IMR-90 (cell line): ENCODE measurements at regions not wholly inside any gene's neighbourhood (a gene's known extent, or its start where the extent isn't known, plus 50 kb on each side); places are given as distances from the start of the nearest gene placed in this dataset.

Source experiments
- ATAC-seq: fragments of 200-7000 bp; cut with Tn5 transposase; 2 replicates; pipeline ENCODE4 v1.9.1; 2020; ENCODE audit warnings: low read depth, mild to moderate bottlenecking, moderate library complexity
- BruUV-seq: library from RNA; stranded (reverse); fragments of 400-500 nt; replicated peaks from 2 replicates; lab custom pipeline; 2021; lab: Mats Ljungman, UMichigan
- CTCF ChIA-PET: fragments of 300-600 bp; formaldehyde crosslinking; extraction: SDS; loops from one replicate; lab custom pipeline; 2021; ENCODE audit warnings: antibody characterized with exemption; lab: Yijun Ruan, JAX
- POLR2A ChIA-PET: fragments of 300-600 bp; sonication (Branson Sonifier 250); formaldehyde crosslinking; loops from one replicate; lab custom pipeline; 2022; ENCODE audit warnings: antibody characterized with exemption; ENCODE audit not compliant: unreplicated experiment; lab: Charles Lee
- DNase-seq: peaks from one replicate; pipeline ENCODE4 v3.0.0; 2013
- H2AFZ ChIP-seq: replicated peaks from 2 replicates; pipeline ENCODE3; 2013; ENCODE audit warnings: low read length, mild to moderate bottlenecking; ENCODE audit not compliant: poor library complexity
- H2AK5ac ChIP-seq: 2 replicates; pipeline ENCODE4 v1.6.1; 2013; ENCODE audit warnings: low read depth, low read length, inconsistent platforms
- H2AK9ac ChIP-seq: replicated peaks from 2 replicates; pipeline ENCODE3; 2013; ENCODE audit warnings: mild to moderate bottlenecking, low read depth, low read length, moderate library complexity; ENCODE audit not compliant: poor library complexity
- H2BK120ac ChIP-seq: 2 replicates; pipeline ENCODE4 v1.6.1; 2013; ENCODE audit warnings: low read depth, low read length, inconsistent platforms
- H2BK15ac ChIP-seq: 3 replicates; pipeline ENCODE4 v1.6.1; 2013; ENCODE audit warnings: low read depth, low read length, inconsistent platforms
- H2BK20ac ChIP-seq: 2 replicates; pipeline ENCODE4 v1.6.1; 2013; ENCODE audit warnings: low read depth, mild to moderate bottlenecking, inconsistent platforms, low read length, moderate library complexity
- H2BK5ac ChIP-seq: 2 replicates; pipeline ENCODE4 v1.6.1; 2013; ENCODE audit warnings: mild to moderate bottlenecking, low read depth, low read length, inconsistent platforms; ENCODE audit not compliant: poor library complexity, severe bottlenecking
- H3K14ac ChIP-seq: replicated peaks from 2 replicates; pipeline ENCODE4 v1.6.1; 2013; ENCODE audit warnings: low read depth, low read length, inconsistent platforms
- H3K18ac ChIP-seq: 2 replicates; pipeline ENCODE4 v1.6.1; 2013; ENCODE audit warnings: low read depth, low read length, control low read depth
- H3K23ac ChIP-seq: 2 replicates; pipeline ENCODE4 v1.6.1; 2013; ENCODE audit warnings: low read depth, low read length, inconsistent platforms
- H3K27ac ChIP-seq: 2 replicates; pipeline ENCODE4 v1.5.1; 2013; ENCODE audit warnings: mild to moderate bottlenecking, control low read depth, low read length; ENCODE audit not compliant: insufficient read depth
- H3K27me3 ChIP-seq: 2 replicates; pipeline ENCODE4 v1.6.1; 2013; ENCODE audit warnings: low read length; ENCODE audit not compliant: control insufficient read depth, insufficient read depth
- H3K36me3 ChIP-seq: 2 replicates; pipeline ENCODE4 v1.6.1; 2013; ENCODE audit warnings: low read length, mixed read lengths; ENCODE audit not compliant: control insufficient read depth, insufficient read depth
- H3K4ac ChIP-seq: 2 replicates; pipeline ENCODE4 v1.6.1; 2013; ENCODE audit warnings: low read depth, low read length, inconsistent platforms
- H3K4me1 ChIP-seq: 2 replicates; pipeline ENCODE4 v1.6.1; 2013; ENCODE audit warnings: low read length, mixed read lengths; ENCODE audit not compliant: control insufficient read depth, insufficient read depth
- H3K4me2 ChIP-seq: 2 replicates; pipeline ENCODE4 v1.6.1; 2013; ENCODE audit warnings: low read depth, mild to moderate bottlenecking, control low read depth, low read length, moderate library complexity
- H3K4me3 ChIP-seq: 2 replicates; pipeline ENCODE4 v1.5.1; 2013; ENCODE audit warnings: low read depth, mild to moderate bottlenecking, control low read depth, low read length, moderate library complexity; ENCODE audit not compliant: insufficient read depth
- H3K56ac ChIP-seq: 2 replicates; pipeline ENCODE4 v1.6.1; 2013; ENCODE audit warnings: low read length, inconsistent platforms; ENCODE audit not compliant: insufficient read depth; ENCODE audit errors: extremely low read depth
- H3K79me1 ChIP-seq, 2 experiments: 2 replicates each; pipeline ENCODE4 v1.6.1; 2013; ENCODE audit warnings: low read length in 2 of 2, inconsistent platforms in 1 of 2, low read depth in 1 of 2
- H3K9ac ChIP-seq: 2 replicates; pipeline ENCODE4 v1.6.1; 2013; ENCODE audit warnings: low read depth, low read length, control low read depth
- H3K9me1 ChIP-seq: 2 replicates; pipeline ENCODE4 v1.6.1; 2013; ENCODE audit warnings: low read length, inconsistent platforms; ENCODE audit not compliant: insufficient read depth
- H3K9me3 ChIP-seq: 2 replicates; pipeline ENCODE4 v1.6.1; 2013; ENCODE audit warnings: low read length; ENCODE audit not compliant: control insufficient read depth, insufficient read depth
- H4K20me1 ChIP-seq: 2 replicates; pipeline ENCODE4 v1.6.1; 2013; ENCODE audit warnings: low read length, inconsistent platforms; ENCODE audit not compliant: insufficient read depth
- H4K5ac ChIP-seq: 2 replicates; pipeline ENCODE4 v1.6.1; 2013; ENCODE audit warnings: mild to moderate bottlenecking, low read depth, low read length, control low read depth
- H4K8ac ChIP-seq, 2 experiments: 2 replicates each; pipeline ENCODE4 v1.6.1; 2013; ENCODE audit warnings: low read depth in 2 of 2, low read length in 2 of 2, control low read depth in 1 of 2, inconsistent platforms in 1 of 2
- H4K91ac ChIP-seq: 2 replicates; pipeline ENCODE4 v1.6.1; 2013; ENCODE audit warnings: low read depth, low read length, inconsistent platforms; ENCODE audit not compliant: insufficient read depth
- BHLHE40 ChIP-seq: fragments of 150-350 bp; IDR thresholded peaks from 2 replicates; pipeline ENCODE4 v1.6.1; 2016; ENCODE audit warnings: mild to moderate bottlenecking, low read depth, low read length
- CHD1 ChIP-seq: IDR thresholded peaks from 2 replicates; pipeline ENCODE4 v1.6.1; 2012; ENCODE audit warnings: low read depth, low read length, improper control_type of control experiment
- FOS ChIP-seq: fragments of 150-350 bp; IDR thresholded peaks from 2 replicates; pipeline ENCODE4 v1.6.1; 2016; ENCODE audit warnings: low read depth, low read length
- MAZ ChIP-seq: IDR thresholded peaks from 2 replicates; pipeline ENCODE4 v1.6.1; 2012; ENCODE audit warnings: low read depth, mild to moderate bottlenecking, low read length, improper control_type of control experiment, moderate library complexity, borderline replicate concordance
- MXI1 ChIP-seq: IDR thresholded peaks from 2 replicates; pipeline ENCODE4 v1.6.1; 2012; ENCODE audit warnings: low read depth, mild to moderate bottlenecking, low read length, moderate library complexity, borderline replicate concordance
- NFE2L2 ChIP-seq: fragments of 150-350 bp; IDR thresholded peaks from 2 replicates; pipeline ENCODE4 v1.6.1; 2016; ENCODE audit warnings: low read depth, mild to moderate bottlenecking, low read length
- RCOR1 ChIP-seq: IDR thresholded peaks from 2 replicates; pipeline ENCODE4 v1.6.1; 2012; ENCODE audit warnings: mild to moderate bottlenecking, low read length, improper control_type of control experiment; ENCODE audit not compliant: insufficient replicate concordance
- SMC3 ChIP-seq: fragments of 150-350 bp; IDR thresholded peaks from 2 replicates; pipeline ENCODE4 v1.6.1; 2016; ENCODE audit warnings: low read depth, mild to moderate bottlenecking, antibody characterized with exemption, low read length, moderate library complexity
- WGBS, 2 experiments: methylation state at CpG; one replicate each; pipeline versions ENCODE4 v1.1.5 to v1.1.7; 2013; ENCODE audit warnings: missing lambda C conversion rate in 2 of 2; ENCODE audit not compliant: insufficient read length in 1 of 2; ENCODE audit errors: extremely low coverage in 2 of 2; 5-methylcytosine and 5-hydroxymethylcytosine counted together
- dilution Hi-C: fragments of 300-500 bp; cut with HindIII; formaldehyde crosslinking; loops from one replicate; pipeline ENCODE4 v1.14.3; 2018; ENCODE audit warnings: low sequenced_read_pairs; ENCODE audit not compliant: unreplicated experiment
- in situ Hi-C: fragments of 300-500 bp; cut with MboI; formaldehyde crosslinking; loops from 3 replicates; pipeline ENCODE4 v1.14.3; 2019; ENCODE audit warnings: low sequenced_read_pairs, inconsistent platforms, mixed read lengths
- intact Hi-C: fragments of 100-400 bp; cut with micrococcal nuclease; formaldehyde crosslinking; loops from 2 replicates; pipeline ENCODE4 v1.10.0; 2022
- TF ChIP-seq, protein P1 (sequence below): fragments of 150-350 bp; IDR thresholded peaks from 2 replicates; pipeline ENCODE4 v1.6.1; 2016; ENCODE audit warnings: low read depth, mild to moderate bottlenecking, low read length, moderate library complexity, borderline replicate concordance
- TF ChIP-seq, protein P2 (sequence below): fragments of 150-350 bp; IDR thresholded peaks from 2 replicates; pipeline ENCODE4 v1.6.1; 2017; ENCODE audit warnings: mild to moderate bottlenecking, antibody characterized with exemption, low read length, low read depth
- TF ChIP-seq, protein P3 (sequence below): conservative IDR thresholded peaks from 2 replicates; pipeline ENCODE4 v1.5.1; 2012; ENCODE audit warnings: mild to moderate bottlenecking, low read depth, low read length, improper control_type of control experiment

DNA sequence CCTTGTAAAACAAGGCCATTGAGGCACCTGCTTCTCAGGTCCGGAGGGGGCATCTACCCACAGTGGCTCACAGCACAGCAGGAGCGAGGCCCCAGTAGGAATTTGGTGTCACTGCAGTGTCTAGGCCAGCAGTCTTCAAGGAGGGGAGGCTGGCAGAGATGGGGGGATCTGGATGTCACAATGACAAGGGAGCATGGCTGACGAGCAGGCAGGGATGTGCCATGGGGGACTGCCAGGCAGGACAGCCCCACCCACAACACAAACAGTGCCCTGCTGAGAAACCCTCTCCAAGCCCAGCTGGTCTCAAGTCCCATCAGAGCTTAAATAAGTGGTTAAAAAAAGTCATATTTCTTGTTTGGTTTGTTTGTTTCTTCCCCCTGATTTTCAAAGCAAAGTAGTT lies 121.0 kb upstream of the ZNF716 start:
- CTCF ChIA-PET, result no interaction called here
- Histone ChIP-seq H2BK120ac (no peak overlapping the region), H3K9me1 (no peaks in the 10 kb centered on the region), H2AK5ac (no peak overlapping the region), H2AK9ac (no peak overlapping the region), H4K8ac (no peak overlapping the region), H3K56ac (no peak overlapping the region), H3K14ac (no peak overlapping the region), H4K5ac (no peak overlapping the region), H3K9ac (no peak overlapping the region), H3K79me1 (no peaks in the 10 kb centered on the region), H3K18ac (no peak overlapping the region), H2AFZ (no peak overlapping the region), H3K27ac (no peak overlapping the region), H3K4me3 (no peak overlapping the region), H3K27me3 (no peaks in the 10 kb centered on the region), H2BK5ac (no peak overlapping the region), H3K4ac (no peak overlapping the region), H4K20me1 (no peaks in the 10 kb centered on the region), H4K91ac (no peak overlapping the region), H3K9me3 (peaks cover 15% of the 10 kb centered on the region), H3K4me2 (no peak overlapping the region), H2BK20ac (no peak overlapping the region), H3K36me3 (no peaks in the 10 kb centered on the region), H3K4me1 (no peaks in the 10 kb centered on the region), H2BK15ac (no peak overlapping the region), H3K23ac (no peak overlapping the region)
- ATAC-seq (no peak), DNase-seq (no peak)
- BruUV-seq, result no TSS peak
- dilution Hi-C loops, result no loop called here
- intact Hi-C loops, result no loop called here
- TF ChIP-seq, protein P1, sequence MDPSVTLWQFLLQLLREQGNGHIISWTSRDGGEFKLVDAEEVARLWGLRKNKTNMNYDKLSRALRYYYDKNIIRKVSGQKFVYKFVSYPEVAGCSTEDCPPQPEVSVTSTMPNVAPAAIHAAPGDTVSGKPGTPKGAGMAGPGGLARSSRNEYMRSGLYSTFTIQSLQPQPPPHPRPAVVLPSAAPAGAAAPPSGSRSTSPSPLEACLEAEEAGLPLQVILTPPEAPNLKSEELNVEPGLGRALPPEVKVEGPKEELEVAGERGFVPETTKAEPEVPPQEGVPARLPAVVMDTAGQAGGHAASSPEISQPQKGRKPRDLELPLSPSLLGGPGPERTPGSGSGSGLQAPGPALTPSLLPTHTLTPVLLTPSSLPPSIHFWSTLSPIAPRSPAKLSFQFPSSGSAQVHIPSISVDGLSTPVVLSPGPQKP, result no peak
- TF ChIP-seq MXI1 (no peak), BHLHE40 (no peak), RCOR1 (no peak), MAZ (no peak), FOS (no peak), NFE2L2 (no peak), CHD1 (no peak), SMC3 (no peak)
- TF ChIP-seq, protein P2, sequence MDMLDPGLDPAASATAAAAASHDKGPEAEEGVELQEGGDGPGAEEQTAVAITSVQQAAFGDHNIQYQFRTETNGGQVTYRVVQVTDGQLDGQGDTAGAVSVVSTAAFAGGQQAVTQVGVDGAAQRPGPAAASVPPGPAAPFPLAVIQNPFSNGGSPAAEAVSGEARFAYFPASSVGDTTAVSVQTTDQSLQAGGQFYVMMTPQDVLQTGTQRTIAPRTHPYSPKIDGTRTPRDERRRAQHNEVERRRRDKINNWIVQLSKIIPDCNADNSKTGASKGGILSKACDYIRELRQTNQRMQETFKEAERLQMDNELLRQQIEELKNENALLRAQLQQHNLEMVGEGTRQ, result no peak
- TF ChIP-seq, protein P3, sequence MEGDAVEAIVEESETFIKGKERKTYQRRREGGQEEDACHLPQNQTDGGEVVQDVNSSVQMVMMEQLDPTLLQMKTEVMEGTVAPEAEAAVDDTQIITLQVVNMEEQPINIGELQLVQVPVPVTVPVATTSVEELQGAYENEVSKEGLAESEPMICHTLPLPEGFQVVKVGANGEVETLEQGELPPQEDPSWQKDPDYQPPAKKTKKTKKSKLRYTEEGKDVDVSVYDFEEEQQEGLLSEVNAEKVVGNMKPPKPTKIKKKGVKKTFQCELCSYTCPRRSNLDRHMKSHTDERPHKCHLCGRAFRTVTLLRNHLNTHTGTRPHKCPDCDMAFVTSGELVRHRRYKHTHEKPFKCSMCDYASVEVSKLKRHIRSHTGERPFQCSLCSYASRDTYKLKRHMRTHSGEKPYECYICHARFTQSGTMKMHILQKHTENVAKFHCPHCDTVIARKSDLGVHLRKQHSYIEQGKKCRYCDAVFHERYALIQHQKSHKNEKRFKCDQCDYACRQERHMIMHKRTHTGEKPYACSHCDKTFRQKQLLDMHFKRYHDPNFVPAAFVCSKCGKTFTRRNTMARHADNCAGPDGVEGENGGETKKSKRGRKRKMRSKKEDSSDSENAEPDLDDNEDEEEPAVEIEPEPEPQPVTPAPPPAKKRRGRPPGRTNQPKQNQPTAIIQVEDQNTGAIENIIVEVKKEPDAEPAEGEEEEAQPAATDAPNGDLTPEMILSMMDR, result no peak
- in situ Hi-C loops, result no loop called here
- WGBS, 2 experiments, result no CpG with 5 or more reads among the region's 3 CpGs
- POLR2A ChIA-PET, result no interaction called here
